ENCODE measurements at regions not wholly inside any gene's neighbourhood (a gene's known extent, or its start where the extent isn't known, plus 50 kb on each side); places are given as distances from the start of the nearest gene placed in this dataset.

GRCh38 chr2:188684795-188685194, 289.4 kb upstream of the COL3A1 start:
- TF ChIP-seq CTCF (conservative IDR thresholded peaks at IDR 0.05) = no peak
- no peak for TF ChIP-seq ZFX (IDR thresholded peaks at IDR 0.05)

All from C4-2B (cell line).